Uterus (tissue), 2 donors: ENCODE measurements at regions not wholly inside any gene's neighbourhood (a gene's known extent, or its start where the extent isn't known, plus 50 kb on each side); places are given as distances from the start of the nearest gene placed in this dataset.

Source experiments
- CTCF ChIP-seq, 4 experiments: fragments of 200-600 bp in 2 of 4; fragments of 450-650 bp in 2 of 4; sonication (generic) in 2 of 4; IDR thresholded peaks; one replicate each; pipeline ENCODE4 v1.5.1; 2016 to 2019; ENCODE audit warnings: antibody characterized with exemption in 4 of 4, mild to moderate bottlenecking in 2 of 4, moderate library complexity in 1 of 4
- POLR2A ChIP-seq, 2 donors: fragments of 450-650 bp; IDR thresholded peaks; one replicate each; pipeline ENCODE4 v1.6.1; 2016; ENCODE audit warnings: antibody characterized with exemption in 2 of 2, mild to moderate bottlenecking in 1 of 2, moderate library complexity in 1 of 2

- TF ChIP-seq POLR2A (IDR thresholded peaks at IDR 0.05) (no peak), CTCF (IDR thresholded peaks at IDR 0.05) (no peak)
These were observed 73.0 kb upstream of the SMIM21 start for GRCh38 chr18:75500545-75500944.
